Caki2 (cell line): ENCODE measurements at regions not wholly inside any gene's neighbourhood (a gene's known extent, or its start where the extent isn't known, plus 50 kb on each side); places are given as distances from the start of the nearest gene placed in this dataset.

Source experiments
- DNase-seq: peaks from one replicate; pipeline ENCODE4 v3.0.0-alpha.2; 2015; ENCODE audit warnings: low read depth
- in situ Hi-C: cut with HindIII; loops from 2 replicates; pipeline ENCODE4 v1.10.0; 2016; ENCODE audit warnings: low sequenced_read_pairs, low pct_unique_long_range_greater_than_20kb, mixed read lengths

DNA sequence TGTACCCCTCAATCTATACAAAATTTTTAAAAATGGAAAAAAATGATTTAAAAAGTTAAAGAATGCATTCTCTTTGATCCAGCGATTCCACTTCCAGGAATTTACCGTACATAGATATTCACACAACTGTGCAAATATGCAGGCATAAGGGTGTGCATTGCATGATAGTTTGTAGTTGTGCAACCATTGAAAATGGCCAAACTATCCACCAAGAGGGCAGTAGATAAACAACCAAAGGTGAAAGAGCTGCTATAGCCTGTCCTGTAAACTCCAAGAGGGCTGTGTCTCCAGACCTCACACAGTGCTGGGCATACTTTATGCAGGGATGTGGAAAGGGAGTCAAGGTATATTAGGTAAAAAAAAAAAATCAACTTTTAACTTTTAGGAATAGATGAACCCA is 116.5 kb upstream of the NEDD4L start:
- no peak for DNase-seq
- in situ Hi-C loops = no loop called here

DNA sequence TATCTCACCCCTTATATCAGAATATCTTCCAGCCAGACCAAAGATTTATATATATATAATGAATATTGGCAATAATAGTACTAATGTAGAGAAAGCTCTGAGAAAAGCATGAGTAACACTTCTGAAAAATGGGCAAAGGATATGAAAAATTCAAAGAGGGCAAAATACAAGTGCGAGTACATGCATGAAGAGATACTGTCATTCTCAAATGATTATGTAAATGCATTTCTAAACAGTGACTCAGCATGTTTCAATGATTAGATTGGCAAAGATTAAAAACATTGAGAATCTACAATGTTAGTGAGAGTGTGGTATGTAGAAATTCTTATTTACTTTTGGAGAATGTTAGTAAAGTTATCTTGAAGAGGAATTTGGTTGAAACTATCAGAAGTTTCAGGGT is 118.3 kb upstream of the NEDD4L start:
- in situ Hi-C loops = no loop called here
- DNase-seq = no peak

DNA sequence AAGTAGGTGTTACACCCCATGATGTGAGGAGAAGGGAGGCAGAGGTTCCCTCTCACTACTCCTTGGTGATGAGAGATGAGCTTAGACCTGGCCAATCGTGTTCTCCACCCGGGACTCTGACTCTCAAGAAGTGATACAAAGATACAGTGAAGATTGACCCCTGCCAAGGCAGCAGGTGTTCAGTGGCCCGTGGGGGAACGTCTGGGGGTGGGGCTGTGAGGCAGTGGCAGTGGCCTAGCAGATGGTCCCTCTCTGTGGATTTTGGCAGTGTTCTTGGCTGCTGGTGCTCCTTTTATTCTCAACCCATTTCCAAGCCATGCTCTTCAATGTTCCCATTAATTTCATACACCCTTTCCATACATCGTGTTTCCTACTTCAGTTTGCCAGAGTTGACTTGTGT is 120.4 kb upstream of the NEDD4L start:
- in situ Hi-C loops = no loop called here
- DNase-seq = no peak

DNA sequence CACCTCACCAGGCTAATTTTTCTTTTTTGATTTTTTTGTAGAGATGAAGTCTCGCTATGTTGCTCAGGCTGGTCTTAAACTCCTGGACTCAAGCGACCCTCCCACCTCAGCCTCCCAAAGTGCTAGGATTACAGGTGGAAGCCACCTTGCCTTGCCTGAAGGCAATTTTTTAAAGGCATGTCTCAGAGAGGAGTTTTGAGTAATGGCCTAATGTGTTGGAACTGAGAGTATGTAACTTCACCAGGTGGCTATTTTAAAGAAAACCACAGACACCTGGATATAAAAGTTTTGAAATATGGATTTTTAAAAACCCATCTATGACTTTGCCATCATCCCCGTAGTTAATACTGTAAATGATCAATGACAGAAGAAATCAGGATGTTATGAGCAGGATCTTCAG is 119.8 kb upstream of the ATP8B1 start:
- DNase-seq = no peak
- in situ Hi-C loops = no loop called here

DNA sequence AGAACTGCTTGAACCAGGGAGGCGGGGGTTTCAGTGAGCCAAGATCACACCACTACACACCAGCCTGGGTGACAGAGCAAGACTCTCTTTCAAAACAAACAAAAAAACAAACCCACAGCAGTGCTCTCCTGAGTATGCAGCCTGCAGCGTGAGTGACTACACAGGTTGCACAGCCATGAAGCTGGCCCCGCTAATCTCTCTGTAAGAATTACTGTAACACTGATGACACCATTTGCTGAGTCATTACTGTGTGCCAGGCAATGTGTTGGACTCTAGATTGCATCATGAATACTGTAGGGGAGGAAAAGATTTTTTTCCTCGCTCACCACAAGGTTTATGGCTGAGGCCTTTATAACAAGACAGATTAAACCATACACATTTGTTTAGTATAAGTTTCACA is 118.6 kb upstream of the ATP8B1 start:
- no peak for DNase-seq
- in situ Hi-C loops = no loop called here

DNA sequence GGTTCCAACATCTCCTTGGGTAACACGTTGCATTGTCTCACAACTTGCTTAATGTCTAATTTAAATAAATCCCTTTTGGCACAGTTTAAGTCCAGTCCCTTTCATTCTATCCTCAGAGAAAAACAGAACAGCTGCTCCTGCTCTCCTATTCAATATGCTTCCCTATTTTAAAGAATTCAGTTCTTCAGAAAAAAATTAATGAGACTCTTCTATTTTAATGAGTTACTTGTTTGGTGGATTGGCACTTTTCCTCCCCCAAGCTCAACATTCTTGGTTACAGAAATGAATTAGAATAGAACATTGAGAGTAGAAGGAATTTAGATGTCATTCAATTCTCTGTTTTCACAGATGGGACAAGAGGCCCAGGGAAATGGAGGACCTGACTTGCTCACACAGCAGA is 116.9 kb upstream of the ATP8B1 start:
- in situ Hi-C loops = no loop called here
- DNase-seq = no peak

DNA sequence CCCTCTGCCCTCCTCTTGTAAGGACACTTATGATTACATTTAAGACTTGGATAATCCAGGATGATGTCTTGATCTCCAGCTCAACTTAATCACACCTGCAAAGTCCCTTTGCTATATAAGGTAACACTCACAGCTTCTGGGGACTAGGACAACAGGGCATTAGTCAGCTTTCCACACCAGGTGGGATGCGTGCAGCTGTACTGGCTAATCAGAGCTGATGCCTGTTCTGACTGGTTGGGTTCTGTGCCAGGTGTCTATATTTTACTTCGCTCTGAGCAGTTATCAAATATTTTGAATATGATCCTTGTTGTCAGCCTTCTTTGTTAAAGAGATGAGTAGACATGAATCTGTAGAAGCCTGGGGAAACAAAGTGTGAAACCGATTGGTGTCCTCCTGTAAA is 115.5 kb upstream of the ATP8B1 start:
- in situ Hi-C loops = no loop called here
- DNase-seq = no peak

DNA sequence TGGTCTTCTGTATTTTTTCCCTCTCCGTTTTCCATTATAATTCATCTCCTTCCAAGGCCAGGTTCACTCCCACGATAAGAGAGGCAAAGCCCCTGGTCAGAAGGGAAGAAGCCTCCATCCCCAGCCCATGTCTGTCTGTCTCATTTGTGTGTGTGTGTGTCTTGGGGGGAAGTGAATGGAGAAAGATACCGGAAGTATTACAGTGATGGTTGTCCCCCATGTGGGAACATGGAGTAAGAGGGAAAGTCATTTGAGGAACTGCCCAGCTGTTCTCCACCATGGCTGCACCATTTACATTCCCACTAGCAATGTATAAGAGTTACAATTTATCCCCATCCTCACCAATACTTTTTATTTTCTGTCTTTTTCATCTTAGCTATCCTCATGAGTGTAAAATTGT is 113.6 kb upstream of the ATP8B1 start:
- in situ Hi-C loops = no loop called here
- no peak for DNase-seq

DNA sequence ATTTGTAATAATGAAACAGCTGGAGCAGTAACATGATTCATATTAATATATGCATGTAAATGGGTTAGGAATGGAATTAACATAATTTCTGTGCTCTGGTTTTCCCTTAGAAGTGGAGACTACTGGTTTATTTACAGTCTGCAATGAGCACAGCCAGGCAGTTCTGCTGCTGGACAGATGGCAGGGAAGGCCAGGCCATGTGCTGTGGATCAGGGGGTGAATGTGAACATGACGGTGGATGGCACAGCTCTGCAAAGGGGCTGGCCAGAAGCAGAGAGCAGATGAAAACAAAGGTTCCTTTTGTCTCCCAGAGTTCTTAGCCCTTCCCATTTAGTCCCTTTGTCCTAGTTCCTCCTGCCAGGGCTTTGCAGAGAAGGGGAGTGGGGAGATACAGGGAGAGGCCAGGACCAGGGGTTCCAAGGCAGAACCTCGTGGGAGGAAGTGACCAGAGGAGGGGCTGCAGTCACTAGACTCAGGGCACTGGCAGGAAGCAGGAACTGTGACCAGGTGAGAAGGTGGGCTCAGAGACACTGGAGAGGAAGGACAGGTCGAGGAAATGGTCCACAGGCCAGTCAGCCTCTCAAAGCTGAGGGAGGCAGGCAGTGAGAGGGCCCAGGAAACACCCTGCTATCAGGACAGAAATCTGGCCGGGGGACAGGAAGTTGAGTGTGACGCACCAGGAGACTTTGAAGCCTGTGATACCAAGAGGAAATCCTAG is 112.9 kb upstream of the ATP8B1 start:
- in situ Hi-C loops = no loop called here
- no peak for DNase-seq

DNA sequence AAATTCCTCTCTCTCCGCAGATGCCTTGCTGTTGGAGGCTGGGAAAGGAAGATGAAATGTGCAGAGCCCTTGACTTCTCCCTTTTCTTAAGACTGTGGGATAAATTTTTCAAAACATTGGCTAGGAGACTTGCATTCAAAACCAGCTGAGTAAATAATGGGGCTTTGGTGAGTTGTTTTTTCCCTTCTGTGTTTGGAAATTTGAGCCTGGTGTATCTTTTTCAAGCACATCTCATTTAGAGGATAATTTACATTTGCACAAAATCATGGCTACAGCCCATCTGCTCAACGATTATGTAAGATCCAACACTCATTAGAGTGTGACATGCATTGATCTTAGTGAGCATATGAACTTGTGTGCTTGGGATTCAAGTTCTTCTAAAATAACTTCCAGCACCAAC is 112.1 kb upstream of the ATP8B1 start:
- in situ Hi-C loops = no loop called here

DNA sequence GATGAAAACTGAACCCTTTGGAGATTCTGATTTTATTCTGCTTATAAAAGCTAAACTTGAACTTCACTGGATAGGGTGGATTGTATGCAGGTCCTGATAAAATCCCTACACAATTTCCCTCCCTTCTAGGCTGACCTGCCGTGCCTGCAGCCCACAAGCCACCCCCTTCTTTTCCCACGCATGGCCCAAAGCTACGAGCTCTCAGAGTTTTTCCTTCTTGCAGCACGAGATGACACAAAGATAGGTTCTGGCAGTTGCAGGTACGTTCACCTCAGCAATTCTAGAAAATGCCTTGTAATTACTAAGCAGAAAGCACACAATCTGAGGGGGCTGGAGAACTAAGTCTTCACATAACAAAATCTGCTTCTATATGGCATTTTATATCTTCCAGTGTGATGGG is 110.6 kb upstream of the ATP8B1 start:
- DNase-seq = no peak
- in situ Hi-C loops = no loop called here

More for the DNA sequence above, 112.1 kb upstream of the ATP8B1 start:
- DNase-seq = no peak

DNA sequence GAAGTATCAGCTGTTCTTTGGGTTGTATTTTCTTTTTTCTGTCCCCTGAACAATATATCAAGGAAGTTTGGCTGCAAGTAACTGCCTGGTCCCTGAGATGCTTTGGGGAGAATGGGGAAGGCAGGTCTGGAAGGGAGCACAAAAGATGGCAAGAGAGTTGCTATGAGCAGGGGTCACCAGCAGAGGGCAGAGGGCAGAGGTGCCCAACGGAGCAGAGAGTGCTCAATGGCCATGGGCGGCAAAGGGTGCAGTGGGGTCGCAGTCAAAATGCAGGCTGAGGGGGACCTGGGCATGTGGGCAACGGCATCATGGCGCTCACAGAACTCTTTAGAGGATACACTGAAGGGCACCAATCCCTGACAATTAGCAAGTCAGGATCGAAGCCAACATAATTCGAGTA is 107.7 kb upstream of the ATP8B1 start:
- in situ Hi-C loops = no loop called here
- no peak for DNase-seq

DNA sequence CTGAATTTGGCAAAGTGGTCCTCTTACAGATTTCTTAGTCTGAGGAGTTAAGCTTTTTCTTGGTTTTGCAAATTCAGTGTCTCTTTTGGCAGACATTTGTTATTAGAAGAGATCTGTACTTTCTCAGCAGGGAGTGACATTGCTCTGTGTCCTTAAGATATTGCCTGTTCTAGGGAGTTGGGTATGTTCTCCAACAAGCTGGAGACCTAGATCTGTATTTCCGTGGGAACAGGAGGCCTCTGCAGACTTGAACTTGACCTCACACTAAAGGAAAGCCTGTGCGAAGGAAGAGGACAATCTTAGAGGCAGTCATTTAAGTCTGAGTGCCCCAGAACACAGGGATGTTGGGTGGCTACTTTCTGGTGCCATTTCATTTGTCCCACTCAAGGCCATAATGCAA is 107.0 kb upstream of the ATP8B1 start:
- no peak for DNase-seq
- in situ Hi-C loops = no loop called here

DNA sequence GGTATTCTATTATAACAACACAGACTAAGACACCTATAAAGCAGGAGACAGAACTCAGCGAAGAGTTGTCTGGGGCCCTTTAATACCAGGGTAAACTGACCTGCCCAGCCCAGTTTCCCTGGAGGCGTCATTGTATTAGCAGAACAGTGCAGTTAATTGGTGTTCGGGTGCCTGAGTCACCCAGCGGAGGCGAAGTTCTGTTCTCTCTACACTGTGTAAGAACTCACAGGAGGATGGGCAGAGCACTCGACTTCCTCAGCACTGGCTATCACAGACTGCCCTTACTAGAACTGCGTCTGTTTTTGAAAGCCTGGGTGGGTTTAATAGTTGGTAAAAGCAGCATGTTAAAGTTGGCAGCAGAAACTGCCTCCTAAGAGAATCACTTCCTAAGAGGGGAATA is 106.5 kb upstream of the ATP8B1 start:
- DNase-seq = no peak
- in situ Hi-C loops = no loop called here

DNA sequence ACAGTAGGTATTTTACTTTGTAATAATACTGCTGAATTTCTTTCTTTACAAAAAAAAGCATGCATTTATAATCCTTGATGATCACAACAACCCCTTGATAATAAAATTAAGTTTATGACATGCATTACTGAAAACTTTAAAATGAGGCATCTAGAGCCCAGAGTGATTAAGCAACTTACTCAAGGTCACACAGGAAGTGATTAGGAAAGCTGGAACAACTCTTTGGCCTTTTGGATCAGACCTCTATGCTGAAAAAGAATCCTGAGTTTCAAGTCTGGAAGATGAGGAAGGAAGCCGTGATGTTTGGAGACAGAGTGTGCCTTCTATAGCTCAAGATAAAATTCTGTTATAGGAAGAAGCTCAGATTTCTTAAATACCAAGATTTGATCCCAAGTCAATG is 105.0 kb upstream of the ATP8B1 start:
- in situ Hi-C loops = no loop called here
- no peak for DNase-seq

DNA sequence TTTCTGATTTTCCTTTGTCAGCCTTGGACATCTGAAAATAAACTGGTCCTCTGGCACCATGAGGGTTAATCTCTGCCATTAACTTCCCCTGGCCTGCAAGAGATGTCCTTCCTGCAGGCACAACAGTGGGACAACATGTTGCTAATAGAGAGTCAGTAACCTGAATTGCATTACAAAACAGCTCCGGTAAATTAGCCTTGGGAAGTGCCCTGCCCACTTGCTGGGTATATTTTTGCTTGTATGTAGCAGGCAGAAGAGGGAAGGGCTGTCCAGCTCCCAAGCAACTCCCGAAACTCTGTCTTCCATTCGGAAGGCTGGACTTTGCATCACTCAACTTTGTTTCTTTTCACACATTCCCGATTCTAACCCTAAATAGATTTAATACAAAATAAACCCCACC is 104.4 kb upstream of the ATP8B1 start:
- in situ Hi-C loops = no loop called here
- no peak for DNase-seq

DNA sequence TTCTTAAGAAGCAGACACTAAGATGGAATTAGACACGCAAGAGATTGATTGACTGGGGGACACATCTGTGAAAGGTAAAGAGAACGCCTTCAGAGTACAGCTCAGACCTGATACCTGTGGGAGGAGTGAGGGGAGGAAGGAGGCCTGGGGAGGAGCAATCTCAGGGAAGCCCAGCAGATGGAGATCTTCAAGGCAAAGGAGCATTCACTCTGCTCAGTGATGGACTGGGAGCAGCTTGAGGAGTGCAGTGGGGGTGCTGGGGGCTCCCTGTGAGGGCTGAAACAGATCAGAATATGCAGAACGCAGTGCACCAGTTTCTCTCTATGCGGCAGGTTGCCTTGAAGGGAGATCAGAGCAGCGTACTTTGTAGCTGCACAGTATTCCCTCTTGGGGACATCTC is 103.7 kb upstream of the ATP8B1 start:
- in situ Hi-C loops = no loop called here

DNA sequence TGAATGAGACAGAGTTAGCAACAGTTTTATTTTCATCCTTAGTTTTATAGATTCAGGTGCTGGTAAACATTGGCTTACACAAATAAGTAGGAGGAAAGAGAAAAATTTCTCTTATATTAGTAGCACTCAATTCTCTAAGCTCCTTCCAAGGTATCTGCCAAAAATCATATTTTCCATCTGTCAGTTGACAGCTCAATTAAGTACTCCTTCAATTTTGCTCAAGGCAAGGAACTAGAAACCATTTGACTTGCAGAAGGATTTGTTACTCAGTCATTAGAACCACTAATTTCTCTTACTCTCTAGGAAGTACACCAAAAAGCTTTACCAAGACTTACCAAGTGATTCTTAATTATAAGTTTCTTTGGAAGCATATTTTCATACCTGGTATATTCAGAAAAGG is 101.4 kb upstream of the ATP8B1 start:
- DNase-seq = no peak
- in situ Hi-C loops = no loop called here

More for the DNA sequence above, 103.7 kb upstream of the ATP8B1 start:
- DNase-seq = no peak

DNA sequence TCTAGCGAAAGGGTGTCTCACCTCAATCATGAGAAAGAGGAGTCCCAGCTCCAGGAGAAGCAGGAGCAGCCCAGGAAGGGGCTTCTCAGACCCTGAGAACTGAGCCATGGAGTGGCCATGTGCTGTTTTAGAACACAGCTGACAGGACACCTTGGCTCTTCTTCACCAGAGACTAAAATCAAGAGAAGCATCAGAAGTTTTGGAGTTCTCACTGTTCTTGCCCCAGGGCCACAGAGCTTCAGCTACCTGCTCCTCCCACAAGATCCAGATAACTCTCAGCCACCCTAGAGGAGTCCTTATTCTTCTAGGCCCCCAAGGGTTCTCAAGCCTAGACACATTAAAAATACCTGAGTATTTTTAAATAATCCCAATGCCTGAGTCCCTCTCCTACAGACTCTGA is 99.6 kb upstream of the ATP8B1 start:
- no peak for DNase-seq
- in situ Hi-C loops = no loop called here

DNA sequence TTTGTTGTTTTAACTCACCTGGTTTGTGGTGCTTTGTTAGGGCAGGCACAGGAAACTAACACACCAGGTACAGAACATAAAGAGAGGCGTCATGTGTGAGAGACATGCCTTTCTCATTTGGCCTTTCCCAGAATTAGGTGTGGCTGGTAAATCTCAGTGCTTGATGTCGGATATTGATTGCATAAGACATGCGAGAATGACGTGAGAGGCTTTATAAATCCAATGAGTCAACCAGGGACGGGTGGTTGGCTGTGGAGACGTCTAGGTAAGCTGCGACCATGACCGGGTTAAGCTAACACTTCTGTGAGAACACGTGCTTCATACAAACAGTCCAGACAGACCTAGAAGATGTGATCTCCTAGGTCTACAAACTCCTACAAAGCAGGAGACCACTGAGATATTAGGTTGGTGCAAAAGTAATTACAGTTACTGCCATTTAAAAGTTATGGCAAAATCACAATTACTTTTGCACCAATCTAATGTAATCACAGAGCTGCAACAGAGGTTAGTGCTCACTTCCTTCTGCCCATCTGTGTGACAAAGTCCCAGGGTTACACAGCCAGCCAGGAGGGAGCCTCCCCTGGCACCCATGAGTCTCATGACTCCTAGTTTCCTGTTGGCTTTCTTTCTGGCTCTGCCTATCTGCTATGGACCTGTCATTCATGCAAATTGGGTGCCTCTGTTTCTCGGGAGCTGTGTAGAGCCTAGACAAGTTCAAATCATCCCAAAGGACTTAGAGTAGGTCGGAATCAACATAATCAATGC is 98.9 kb upstream of the ATP8B1 start:
- in situ Hi-C loops = no loop called here
- DNase-seq = peak; percentile 33
